Dermis microvascular lymphatic vessel endothelial cell (primary cell): ENCODE measurements at regions not wholly inside any gene's neighbourhood (a gene's known extent, or its start where the extent isn't known, plus 50 kb on each side); places are given as distances from the start of the nearest gene placed in this dataset.

Experiments used
- DNase-seq, 2 donors: peaks; one replicate each; pipeline versions ENCODE4 v3.0.0 to v3.0.0-alpha.2; 2010; ENCODE audit warnings: low read depth in 2 of 2

GRCh38 chr18:46377557-46377956, 273.4 kb downstream of the HAUS1 start:
- DNase-seq: no peak

GRCh38 chr18:46378126-46378863, 274.1 kb downstream of the HAUS1 start:
- DNase-seq: no peak

- no peak for DNase-seq
These were observed 274.7 kb downstream of the HAUS1 start for GRCh38 chr18:46378864-46379207.

GRCh38 chr18:46379323-46379950, 275.3 kb downstream of the HAUS1 start:
- DNase-seq: no peak

GRCh38 chr18:46385124-46385523, 271.9 kb downstream of the LOXHD1 start:
- DNase-seq: no peak

GRCh38 chr18:46386788-46387187, 270.2 kb downstream of the LOXHD1 start:
- DNase-seq: no peak

- no peak for DNase-seq
These were observed 269.4 kb downstream of the LOXHD1 start for GRCh38 chr18:46387441-46388131.

GRCh38 chr18:46388286-46388685, 268.7 kb downstream of the LOXHD1 start:
- DNase-seq: no peak

GRCh38 chr18:46392576-46392975, 264.4 kb downstream of the LOXHD1 start:
- no peak for DNase-seq

GRCh38 chr18:46393230-46393629, 263.8 kb downstream of the LOXHD1 start:
- DNase-seq: no peak

- no peak for DNase-seq
These were observed 263.1 kb downstream of the LOXHD1 start for GRCh38 chr18:46393961-46394360.

- DNase-seq: no peak
These were observed 261.2 kb downstream of the LOXHD1 start for GRCh38 chr18:46395795-46396194.

GRCh38 chr18:46397174-46397573, 259.8 kb downstream of the LOXHD1 start:
- DNase-seq: no peak

GRCh38 chr18:46398005-46398404, 259.0 kb downstream of the LOXHD1 start:
- no peak for DNase-seq

GRCh38 chr18:46398625-46399024, 258.4 kb downstream of the LOXHD1 start:
- DNase-seq: no peak

GRCh38 chr18:46399303-46399702, 257.7 kb downstream of the LOXHD1 start:
- DNase-seq: no peak

GRCh38 chr18:46400449-46400848, 256.6 kb downstream of the LOXHD1 start:
- DNase-seq: no peak

- DNase-seq: no peak
These were observed 255.4 kb downstream of the LOXHD1 start for GRCh38 chr18:46401486-46402070.

- DNase-seq: no peak
These were observed 254.6 kb downstream of the LOXHD1 start for GRCh38 chr18:46402396-46402795.

GRCh38 chr18:46402945-46403344, 254.1 kb downstream of the LOXHD1 start:
- DNase-seq: no peak

- DNase-seq: no peak
These were observed 251.0 kb downstream of the LOXHD1 start for GRCh38 chr18:46405832-46406538.

GRCh38 chr18:46406539-46406932, 250.5 kb downstream of the LOXHD1 start:
- no peak for DNase-seq
